Activated CD8-positive, alpha-beta memory T cell treated with anti-CD3 and anti-CD28 coated beads for 4 hours (primary cell): ENCODE measurements at regions not wholly inside any gene's neighbourhood (a gene's known extent, or its start where the extent isn't known, plus 50 kb on each side); places are given as distances from the start of the nearest gene placed in this dataset.

Experiments used
- DNase-seq, 2 donors: peaks; one replicate each; pipeline ENCODE4 v3.0.0-alpha.2; 2020; ENCODE audit warnings: low read depth in 2 of 2

DNA sequence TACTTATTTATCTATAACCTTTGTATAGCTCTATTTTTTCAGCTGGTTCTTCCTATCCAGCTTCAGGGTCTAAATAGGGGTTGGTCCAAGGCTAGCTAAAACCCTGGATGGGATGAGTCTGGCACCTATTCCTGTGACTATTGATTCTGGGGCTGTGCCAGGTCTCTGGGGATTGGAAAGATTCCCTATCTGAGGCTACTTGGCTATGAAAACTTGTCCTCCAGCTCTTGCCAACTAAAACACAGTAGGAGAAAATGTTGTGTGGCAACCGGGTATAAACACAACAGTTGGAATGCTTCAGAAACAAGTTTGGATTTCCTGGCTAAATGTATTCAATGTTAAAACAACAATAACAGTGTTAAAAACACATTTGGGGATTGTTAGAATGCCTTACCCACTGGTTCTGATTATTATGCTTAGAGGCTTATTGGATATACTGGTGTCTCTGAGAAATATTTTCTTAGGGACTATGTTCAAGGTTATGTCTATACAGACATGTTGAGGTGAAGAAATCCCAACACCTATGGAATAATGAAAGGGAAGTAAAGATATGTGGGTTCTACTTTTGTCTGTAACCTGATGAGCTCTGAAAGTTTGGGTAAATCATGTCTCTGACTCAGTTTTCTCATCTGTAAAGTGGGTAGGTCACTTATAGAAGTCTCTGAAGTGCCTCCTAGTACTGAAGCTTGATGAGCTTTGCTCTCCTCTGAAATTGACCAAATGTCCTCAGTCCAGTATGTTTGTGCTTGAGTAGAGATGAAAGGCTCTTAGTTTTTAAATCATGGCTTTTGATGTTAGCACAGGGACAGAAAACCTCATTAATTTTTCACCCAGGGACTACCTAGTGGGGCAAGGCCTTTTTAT, 460.7 kb downstream of the MTX2 start:
- DNase-seq = no peak

DNA sequence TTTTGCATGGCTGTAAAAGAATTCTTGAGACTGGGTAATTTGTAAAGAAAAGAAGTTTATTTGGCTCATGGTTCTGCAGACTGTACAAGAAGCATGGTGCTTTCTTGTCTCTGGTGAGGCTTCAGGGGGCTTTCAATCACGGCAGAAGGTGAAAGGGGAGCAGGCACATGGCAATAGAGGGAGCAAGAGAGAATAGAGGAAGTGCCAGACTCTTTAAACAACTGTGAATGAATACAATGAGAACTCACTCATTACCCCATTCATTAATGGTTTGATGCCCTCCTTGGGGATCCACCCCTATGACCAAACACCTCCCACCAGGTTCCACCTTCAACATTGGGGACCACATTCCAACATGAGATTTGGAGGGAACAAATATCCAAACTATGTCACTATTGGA, 463.5 kb downstream of the MTX2 start:
- no peak for DNase-seq

DNA sequence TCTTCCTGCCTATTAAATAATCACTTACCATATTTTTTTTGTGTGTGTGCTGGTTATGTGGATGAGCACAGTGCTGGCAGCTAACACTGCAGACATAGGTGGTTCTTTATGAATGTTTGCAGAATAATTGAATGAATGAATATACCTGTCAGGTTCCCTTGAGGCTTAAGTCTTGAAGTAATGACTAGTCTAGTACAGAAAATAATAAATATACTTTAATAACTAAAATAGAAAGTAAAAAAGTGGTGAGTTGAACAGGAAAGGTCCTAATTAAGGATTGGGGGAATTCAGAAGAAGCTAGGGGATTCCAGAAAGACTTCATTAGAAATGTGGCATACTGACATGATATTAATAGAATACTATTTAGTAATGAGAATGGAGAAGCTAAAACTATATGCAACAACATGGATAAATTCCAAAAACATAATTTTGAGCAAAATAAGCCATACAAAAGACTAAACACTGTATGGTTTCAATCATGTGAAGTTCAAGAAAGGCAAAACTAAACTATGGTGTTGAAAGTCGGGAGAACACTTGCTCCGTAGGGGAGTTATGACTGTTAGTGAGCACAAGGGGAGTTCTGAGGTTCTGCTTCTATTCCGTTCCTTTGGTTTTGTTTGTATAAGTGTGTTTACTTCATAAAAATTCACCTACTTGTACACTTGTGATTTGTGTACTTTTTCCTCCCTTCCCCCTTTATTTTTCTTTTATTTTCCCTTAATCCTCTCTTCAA, 464.6 kb downstream of the MTX2 start:
- no peak for DNase-seq

DNA sequence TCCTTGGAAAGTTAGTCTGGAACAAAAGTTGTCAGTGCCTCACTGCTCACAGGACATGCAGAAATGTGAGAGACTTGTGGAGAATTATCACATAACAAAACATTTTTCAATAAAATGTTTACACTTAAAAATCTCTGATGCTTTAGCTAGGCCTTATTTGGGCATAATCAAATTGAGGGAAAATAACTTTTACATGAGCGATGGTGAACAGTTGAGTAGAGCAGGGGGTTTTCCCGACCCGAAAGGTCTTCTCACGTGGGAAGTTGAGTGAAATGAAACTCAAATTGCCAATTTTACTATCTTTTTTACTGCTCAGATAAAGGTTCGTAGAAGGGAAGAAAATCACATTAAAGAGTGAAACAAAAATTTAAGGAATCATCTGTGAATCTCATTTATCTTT, 465.6 kb downstream of the MTX2 start:
- DNase-seq = no peak

DNA sequence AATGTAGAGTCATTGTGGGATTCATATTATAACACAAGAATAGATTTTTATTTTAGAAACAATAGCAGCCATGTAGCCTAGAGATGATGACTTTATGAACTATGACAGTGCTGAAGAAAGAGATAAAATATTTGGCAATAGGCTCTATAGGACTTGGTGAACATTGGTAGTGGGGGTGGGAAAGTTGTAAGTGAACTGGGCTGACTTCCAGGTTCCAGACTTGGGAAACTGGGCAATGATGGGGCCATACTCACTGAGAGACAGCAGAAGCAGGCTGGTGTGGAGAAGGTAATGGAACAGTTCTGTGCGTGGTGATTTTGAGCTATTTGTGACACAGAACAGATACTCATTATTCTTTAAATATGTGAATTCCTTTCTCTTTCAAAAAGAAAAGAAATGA, 470.3 kb upstream of the HNRNPA3 start:
- DNase-seq = no peak

DNA sequence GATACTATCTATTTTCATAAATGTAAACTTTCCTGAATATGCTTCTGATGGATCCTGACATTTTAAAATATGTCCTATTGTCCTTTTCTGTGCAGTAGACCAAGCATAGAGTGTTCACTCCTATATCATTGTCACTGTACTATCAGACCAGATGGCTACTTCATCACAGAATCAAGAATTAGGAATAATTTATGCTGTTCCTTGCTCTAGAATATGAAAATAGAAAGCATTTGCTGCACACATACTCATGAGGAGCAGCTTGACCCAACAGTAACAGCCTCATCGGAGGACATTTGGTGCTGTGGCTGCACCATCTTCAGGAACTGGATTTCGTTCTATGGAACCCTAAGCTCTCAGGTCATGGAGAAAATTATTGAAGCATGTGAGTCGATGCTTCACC, 468.9 kb upstream of the HNRNPA3 start:
- no peak for DNase-seq

DNA sequence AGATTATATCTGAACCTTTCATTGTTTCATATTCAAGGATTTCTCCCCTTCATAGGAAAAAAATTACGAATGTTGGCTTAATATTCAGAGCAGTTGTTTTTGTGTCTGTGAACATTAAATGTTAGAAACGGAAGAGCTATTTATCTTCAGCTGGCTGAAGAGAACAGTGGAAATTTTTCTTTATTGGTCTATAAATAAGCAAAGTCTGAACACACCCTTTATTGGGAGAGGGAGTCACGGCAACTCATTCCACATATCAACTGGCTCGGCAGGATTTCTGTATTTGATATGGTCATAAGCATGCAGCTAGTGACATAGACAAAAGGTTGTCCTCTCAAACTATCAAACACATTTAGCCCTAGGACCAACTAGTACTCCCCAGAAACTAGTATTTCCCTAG, 468.4 kb upstream of the HNRNPA3 start:
- DNase-seq = no peak

DNA sequence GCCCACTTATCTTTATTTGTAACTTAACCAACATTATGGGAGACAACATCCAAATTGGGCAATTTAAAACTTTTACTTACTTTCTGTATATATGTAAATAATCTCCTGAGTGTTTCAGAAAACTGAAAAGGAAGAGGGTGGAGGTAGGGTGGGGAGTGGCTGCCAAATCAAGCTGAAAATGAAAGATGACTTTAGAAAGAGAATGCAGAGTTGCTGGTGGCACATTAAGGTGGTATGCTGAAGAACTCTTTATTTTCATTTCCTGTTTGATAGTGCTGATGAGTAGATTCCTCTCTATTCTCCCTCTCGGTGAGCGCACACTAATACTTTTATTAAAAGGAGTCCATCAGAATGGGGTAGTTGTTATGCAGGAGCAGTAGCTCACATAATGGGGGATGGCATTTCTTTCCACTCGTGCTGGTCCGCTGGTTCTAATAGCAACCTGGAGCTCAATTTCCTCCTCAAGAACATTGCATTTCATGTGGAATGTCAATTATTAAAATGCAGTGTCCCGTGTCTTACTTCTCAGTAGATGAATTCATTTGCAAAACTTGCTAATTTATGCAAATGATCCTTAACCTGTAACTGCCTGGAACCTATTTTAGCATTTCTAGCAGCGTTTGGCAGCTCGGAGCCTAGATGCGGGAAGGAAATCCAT, 466.9 kb upstream of the HNRNPA3 start:
- no peak for DNase-seq

DNA sequence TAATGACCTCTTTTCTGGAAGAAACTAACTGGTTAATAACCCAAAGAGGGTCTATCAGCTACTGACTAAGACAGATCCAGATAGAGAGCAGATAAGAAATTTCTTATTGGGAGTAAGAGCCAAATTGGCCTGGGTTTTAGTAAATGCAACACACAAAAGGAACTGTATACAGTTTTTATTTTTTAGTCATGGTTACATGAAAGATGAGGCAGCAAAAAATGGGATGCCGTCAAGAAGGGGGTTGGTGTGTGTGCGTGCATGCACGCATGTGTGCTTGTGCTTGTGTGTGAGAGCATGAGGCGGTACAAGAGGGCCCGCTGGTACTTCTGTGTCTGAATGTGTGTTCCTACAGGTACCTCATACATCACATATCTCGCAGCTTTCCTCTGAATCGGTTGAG, 466.2 kb upstream of the HNRNPA3 start:
- no peak for DNase-seq

DNA sequence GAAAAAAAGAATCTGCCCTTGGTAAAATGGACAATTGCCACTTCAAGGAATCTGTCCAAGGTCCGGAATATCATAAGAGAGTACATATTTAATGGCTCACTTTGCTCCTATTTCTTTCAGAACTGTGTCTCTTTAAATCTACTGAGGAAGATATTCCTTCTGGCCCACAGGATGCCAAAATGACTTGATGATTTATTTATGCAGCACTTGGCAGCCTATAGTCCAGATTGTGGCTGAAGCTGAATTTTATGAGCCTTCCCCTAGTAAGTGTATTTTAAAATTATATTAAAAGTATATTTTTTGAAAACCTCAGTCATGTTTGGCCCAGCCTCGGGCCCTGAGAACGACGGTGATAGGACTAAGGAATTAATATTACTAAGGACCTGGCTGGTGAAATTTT, 465.1 kb upstream of the HNRNPA3 start:
- no peak for DNase-seq

DNA sequence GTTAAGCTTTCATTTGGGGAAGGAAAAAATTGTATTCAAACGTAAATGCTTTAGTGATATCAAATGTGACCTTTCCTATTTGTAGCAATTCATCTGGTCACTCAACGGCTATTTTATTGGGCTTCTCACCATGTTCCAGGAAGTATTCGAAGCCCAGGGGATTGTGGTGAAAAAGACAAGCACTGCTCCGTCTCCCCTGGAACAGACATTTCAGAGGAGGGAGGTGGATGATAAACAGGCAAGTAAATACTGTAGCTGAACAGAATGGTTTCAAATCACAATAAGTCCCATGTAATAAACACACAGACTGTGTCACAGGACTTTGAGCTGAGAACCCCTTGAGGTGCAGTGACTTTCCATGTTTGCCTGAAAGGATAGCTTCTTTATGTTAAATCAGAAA, 464.7 kb upstream of the HNRNPA3 start:
- DNase-seq = no peak

DNA sequence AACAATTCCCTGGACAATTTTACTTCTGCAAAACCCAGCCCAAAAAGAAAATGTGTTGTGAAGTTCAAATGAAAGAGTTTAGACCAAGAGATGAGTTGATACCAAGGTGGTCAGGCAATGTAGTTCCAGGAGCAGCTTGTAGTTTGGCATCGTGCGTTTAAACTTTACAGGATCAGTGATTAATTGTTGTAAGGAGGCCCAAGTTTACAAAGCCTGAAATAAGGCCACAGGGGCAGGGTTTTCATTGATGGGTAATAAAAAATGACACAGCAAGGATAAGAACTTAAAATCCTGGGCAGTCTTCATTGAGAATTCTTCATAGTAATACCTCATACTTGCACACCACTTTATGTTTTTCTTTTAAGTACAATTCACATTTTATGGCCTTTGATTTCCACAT, 463.9 kb upstream of the HNRNPA3 start:
- DNase-seq = no peak

DNA sequence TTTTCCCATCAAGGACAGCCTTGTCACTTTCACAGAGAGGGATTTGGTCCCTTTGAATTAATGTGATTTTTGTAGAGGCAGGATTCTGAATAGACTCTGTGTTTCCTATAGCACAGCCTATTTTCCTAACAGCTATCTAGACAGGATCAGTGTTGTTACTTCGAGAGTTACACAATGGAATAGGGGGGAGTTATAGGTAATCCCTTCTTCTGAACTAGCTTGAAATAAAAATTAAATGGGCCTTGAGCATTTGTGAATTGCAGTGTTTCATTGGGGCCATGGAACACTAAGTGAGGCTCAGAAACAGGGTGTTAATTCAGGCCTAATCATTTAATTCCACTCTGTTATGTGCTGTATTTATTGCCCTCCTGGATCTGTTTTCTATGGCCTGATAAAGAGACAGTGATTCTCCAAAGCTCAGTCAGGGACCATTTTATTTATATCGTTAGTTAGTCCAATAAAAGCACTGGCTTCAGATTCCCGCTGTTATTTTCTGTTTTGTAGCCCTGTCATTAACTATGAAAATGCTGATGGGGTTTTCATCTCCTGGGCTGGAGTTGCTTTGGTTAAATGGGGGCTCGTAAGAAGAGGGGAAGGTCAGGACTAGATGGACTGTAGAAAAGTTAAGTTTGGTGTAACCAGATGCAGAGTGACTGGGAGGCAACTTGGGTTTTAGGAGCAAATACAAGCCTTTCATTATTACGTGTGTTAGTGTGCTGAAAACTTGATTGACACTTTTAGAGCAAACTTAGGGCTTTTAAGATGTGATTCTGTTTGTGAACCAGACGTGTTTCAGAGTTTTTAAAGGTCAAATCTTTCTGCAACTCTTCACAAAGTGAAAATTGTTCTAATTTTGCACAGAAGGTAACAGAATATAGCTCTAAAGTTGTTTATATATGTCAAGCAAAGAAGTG, 461.0 kb upstream of the HNRNPA3 start:
- DNase-seq = no peak

DNA sequence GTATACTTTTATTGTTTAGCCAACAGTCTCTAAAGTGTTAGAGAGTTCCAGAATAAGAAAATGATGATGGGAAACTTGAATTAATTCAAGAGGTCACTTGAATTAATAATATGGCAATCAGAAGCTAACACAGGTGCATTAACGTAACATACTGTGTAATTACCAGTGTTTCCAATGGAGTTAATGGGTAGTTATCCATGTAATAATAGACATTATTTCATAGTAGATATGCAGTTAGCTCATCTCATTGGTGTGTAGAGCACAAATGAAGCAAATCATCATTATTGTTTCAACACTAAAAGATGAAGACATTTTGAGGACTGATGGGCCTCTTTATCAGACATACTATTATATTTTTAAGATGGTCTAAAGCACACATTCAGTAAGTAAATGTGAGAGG, 460.3 kb upstream of the HNRNPA3 start:
- DNase-seq = no peak

DNA sequence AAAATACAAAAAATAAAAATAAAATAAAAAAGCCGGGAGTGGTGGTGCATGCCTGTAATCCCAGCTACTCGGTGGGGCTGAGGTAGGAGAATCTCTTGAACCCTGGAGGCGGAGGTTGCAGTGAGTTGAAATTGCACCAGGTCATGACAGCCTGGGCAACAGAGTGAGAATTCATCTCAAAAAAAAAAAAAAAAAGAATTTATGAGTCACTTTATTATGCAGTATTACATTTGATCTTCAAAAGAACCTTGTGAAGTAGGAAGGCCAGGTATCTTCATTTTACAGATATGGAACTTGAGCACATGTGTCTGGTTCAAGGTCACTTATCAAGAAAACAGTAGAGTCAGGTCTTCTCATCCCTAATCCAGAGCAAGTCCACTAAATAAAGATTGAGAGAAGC, 459.4 kb upstream of the HNRNPA3 start:
- DNase-seq = no peak

DNA sequence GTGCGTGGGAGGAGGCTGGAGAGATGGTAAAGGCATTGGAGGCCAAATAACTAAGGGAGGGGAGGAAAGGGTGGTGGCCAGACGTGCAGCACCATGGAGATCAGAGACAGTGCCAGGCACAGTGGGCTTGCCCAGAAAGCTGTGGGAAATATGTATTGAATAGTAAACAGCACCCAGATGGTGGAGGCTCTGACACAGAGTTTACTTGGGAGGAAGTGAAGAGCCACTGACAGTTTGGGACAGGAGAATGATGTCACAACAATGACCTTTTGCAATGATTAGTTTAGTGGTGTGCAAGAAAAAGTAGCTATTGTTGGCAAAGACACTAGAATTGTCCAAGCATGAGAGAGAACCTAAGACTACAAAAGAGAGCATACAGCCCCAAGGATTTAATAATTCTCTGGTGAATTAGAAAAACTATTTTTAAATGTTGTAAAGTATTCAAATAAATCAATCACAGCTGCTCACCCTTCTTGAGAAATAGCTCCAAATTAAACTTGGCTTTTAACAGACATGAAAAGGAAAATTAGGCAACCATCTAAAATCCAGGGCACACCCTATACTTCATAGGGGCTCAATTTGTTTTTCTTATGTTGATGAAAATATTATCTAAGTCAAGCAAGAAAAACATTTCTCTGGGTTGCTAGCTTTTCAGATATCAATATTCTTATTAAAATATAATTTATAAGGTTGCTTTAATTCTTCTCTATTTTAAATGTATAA, 458.7 kb upstream of the HNRNPA3 start:
- no peak for DNase-seq

DNA sequence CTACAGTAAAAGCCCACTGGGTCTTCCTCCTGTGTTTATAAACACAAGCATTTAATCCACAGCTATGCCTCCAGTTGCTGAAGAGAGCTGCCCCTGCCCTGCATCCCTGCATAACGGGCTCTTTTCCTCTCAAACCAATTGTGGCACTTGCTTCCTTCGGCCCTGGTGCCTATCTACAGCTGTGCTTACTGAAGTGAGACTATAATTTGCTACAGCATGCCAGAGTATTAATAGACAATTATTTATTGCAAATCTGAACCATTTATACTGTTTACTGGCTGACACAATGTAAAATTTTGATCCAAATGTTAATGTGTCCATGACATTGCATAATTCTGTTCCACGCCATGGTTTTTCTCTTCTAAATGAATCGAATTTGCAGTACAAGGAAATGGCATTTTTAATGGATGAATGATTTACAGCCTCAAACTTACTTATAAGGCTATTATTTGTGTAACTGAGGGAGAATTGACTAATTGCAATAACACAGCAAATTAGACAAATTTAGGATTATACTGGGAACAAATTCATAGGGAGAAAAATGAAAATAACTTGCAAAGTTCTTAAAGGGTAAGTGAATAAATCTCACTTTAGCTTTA, 457.0 kb upstream of the HNRNPA3 start:
- no peak for DNase-seq

DNA sequence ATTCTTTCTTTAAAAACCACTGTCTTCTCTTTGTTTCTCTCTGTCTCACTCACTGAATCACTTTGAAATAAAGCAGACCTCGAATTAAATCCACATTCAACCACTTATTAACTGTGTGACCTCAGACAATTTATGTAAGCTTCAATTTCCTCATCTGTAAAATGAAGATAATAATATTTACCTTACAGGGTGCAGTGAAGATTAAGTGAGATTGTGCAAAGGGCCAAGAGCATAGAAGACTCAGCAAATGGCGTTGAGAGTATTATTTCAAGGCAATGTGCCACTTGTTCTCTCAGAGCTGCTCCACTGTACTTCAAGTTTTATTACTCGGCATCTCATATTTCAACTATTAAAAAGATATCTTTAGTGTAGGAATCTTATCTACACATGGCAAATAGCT, 454.2 kb upstream of the HNRNPA3 start:
- no peak for DNase-seq

DNA sequence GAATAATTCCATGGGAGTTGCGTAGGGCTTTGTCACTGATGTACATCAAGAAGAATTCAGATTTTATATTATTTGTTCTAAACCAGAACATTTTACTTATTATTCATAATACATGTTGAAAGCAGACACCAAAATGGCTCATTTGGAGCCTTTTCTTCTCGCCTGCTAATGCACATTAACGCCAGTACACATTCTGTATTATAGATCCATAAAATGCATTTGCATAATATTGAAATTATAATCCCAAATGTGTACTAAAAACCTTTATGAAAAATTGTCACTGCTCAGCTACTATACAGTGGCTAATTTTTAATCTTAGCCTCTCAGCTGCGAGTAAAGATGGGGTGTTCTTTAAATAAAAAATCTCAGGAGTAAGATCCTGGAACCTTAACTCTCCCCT, 452.2 kb upstream of the HNRNPA3 start:
- DNase-seq = no peak

DNA sequence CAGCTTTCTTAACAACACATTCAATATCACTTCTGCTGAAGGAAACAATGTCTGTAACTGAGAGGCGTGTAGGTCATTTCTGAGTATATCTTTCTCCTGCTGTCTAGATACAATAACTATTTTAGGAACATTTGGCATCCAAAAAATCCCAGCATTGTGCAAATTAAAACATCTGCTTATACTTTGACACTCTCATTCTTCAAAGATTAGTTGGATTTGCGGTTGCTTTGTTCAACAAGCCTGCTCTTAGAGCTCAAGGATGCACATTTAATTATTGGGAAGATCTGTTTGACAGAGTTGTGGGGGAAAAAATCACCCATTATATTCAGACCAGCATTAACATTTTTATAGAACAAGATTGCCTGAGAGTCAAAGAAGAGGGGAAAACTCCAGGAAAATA, 449.5 kb upstream of the HNRNPA3 start:
- DNase-seq = no peak
